ENCODE measurements at regions not wholly inside any gene's neighbourhood (a gene's known extent, or its start where the extent isn't known, plus 50 kb on each side); places are given as distances from the start of the nearest gene placed in this dataset.

- DNase-seq (ENCODE audit: low spot score) = no peak
These were observed 800.9 kb downstream of the BRD1 start for GRCh38 chr22:49026494-49027367.

GRCh38 chr22:49025791-49026493 lies 801.7 kb downstream of the BRD1 start:
- no peak for DNase-seq (ENCODE audit: low spot score)

- no peak for DNase-seq (ENCODE audit: low spot score)
These were observed 802.8 kb downstream of the BRD1 start for GRCh38 chr22:49024775-49025440.

- DNase-seq (ENCODE audit: low spot score) = no peak
These were observed 803.5 kb downstream of the BRD1 start for GRCh38 chr22:49023879-49024774.

GRCh38 chr22:49023161-49023878 lies 804.4 kb downstream of the BRD1 start:
- no peak for DNase-seq (ENCODE audit: low spot score)

- no peak for DNase-seq (ENCODE audit: low spot score)
These were observed 804.9 kb downstream of the BRD1 start for GRCh38 chr22:49022816-49023160.

GRCh38 chr22:49021926-49022815 lies 805.5 kb downstream of the BRD1 start:
- DNase-seq (ENCODE audit: low spot score) = no peak

GRCh38 chr22:49021131-49021925 lies 806.3 kb downstream of the BRD1 start:
- no peak for DNase-seq (ENCODE audit: low spot score)

GRCh38 chr22:49019737-49020713 lies 807.6 kb downstream of the BRD1 start:
- no peak for DNase-seq (ENCODE audit: low spot score)

- DNase-seq (ENCODE audit: low spot score) = no peak
These were observed 809.1 kb downstream of the BRD1 start for GRCh38 chr22:49018601-49019000.

GRCh38 chr22:49017482-49018329 lies 810.0 kb downstream of the BRD1 start:
- no peak for DNase-seq (ENCODE audit: low spot score)

- no peak for DNase-seq (ENCODE audit: low spot score)
These were observed 810.7 kb downstream of the BRD1 start for GRCh38 chr22:49016909-49017481.

GRCh38 chr22:49015993-49016908 lies 811.4 kb downstream of the BRD1 start:
- no peak for DNase-seq (ENCODE audit: low spot score)

- no peak for DNase-seq (ENCODE audit: low spot score)
These were observed 812.2 kb downstream of the BRD1 start for GRCh38 chr22:49015459-49015858.
